ENCODE measurements at regions not wholly inside any gene's neighbourhood (a gene's known extent, or its start where the extent isn't known, plus 50 kb on each side); places are given as distances from the start of the nearest gene placed in this dataset.
A peak's percentile ranks its signal among the peaks of the same experiment; 100 is the strongest.
"Not testable (repeated sequence)": the region's sequence is repeated elsewhere in the genome, so short reads cannot be mapped to it uniquely, and the experiment has no call there.

DNA sequence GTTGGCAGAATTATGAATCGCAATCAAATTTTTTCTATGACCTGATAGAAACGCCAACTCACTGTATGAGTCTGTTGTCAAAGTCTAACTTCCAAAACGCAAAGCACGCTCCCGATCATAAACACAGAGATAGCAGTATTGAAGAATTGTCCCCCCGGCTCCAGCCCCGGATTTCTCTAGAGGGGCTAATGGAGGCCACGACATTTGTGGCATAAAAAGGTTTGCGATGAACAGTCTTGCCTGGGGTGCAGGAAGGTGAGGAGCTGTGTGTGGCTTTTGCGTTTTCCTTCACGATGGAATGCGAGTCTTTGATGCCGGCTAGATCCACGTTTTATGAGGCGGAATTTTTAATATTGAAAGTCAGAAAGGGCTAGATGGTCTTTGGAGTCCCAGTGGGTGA is 183.0 kb downstream of the CRLF2 start:
- DNase-seq (ENCODE audit: low read depth in 6 of 9, low spot score in 9 of 9), result no peak
- no peak overlapping the region for H3K27ac ChIP-seq (ENCODE audit: low read depth in 1 of 2, low read length in 1 of 2)
- H3K4me3 ChIP-seq (ENCODE audit: low read length in 2 of 2), result no peak overlapping the region
- no peaks in the 10 kb centered on the region for H3K36me3 ChIP-seq (ENCODE audit: control insufficient read depth in 2 of 2, insufficient read depth in 2 of 2, low read length in 1 of 2)
- H3K9me3 ChIP-seq (ENCODE audit: control insufficient read depth in 2 of 2, insufficient read depth in 1 of 2, low read length in 1 of 2), result no peaks in the 10 kb centered on the region
- WGBS, result 98% methylated on average over 15 of the region's 15 CpGs
- H3K4me1 ChIP-seq (ENCODE audit: control insufficient read depth in 2 of 2, insufficient read depth in 2 of 2, low read length in 2 of 2), result peaks cover 0 to 5% of the 10 kb centered on the region in 2 donors
- no peaks in the 10 kb centered on the region for H3K27me3 ChIP-seq (ENCODE audit: control insufficient read depth in 2 of 2, insufficient read depth in 1 of 2, low read length in 1 of 2)

- no peak overlapping the region for H3K4me3 ChIP-seq (ENCODE audit: low read length in 2 of 2)
- no peaks in the 10 kb centered on the region for H3K27me3 ChIP-seq (ENCODE audit: control insufficient read depth in 2 of 2, insufficient read depth in 1 of 2, low read length in 1 of 2)
- no peaks in the 10 kb centered on the region for H3K36me3 ChIP-seq (ENCODE audit: control insufficient read depth in 2 of 2, insufficient read depth in 2 of 2, low read length in 1 of 2)
- no peak overlapping the region for H3K27ac ChIP-seq (ENCODE audit: low read depth in 1 of 2, low read length in 1 of 2)
- DNase-seq (ENCODE audit: low read depth in 6 of 9, low spot score in 9 of 9), result no peak
- peaks cover 0 to 5% of the 10 kb centered on the region in 2 donors for H3K4me1 ChIP-seq (ENCODE audit: control insufficient read depth in 2 of 2, insufficient read depth in 2 of 2, low read length in 2 of 2)
- no peaks in the 10 kb centered on the region for H3K9me3 ChIP-seq (ENCODE audit: control insufficient read depth in 2 of 2, insufficient read depth in 1 of 2, low read length in 1 of 2)
These were observed 184.8 kb downstream of the CRLF2 start for GRCh38 chrX:1027680-1028079.

- no peak overlapping the region for H3K27ac ChIP-seq (ENCODE audit: low read depth in 1 of 2, low read length in 1 of 2)
- H3K36me3 ChIP-seq (ENCODE audit: control insufficient read depth in 2 of 2, insufficient read depth in 2 of 2, low read length in 1 of 2), result no peaks in the 10 kb centered on the region
- no peak overlapping the region for H3K4me3 ChIP-seq (ENCODE audit: low read length in 2 of 2)
- no peaks in the 10 kb centered on the region for H3K27me3 ChIP-seq (ENCODE audit: control insufficient read depth in 2 of 2, insufficient read depth in 1 of 2, low read length in 1 of 2)
- DNase-seq (ENCODE audit: low read depth in 6 of 9, low spot score in 9 of 9), result peak in 2 of 9 donors; percentile 9 to 25
- H3K4me1 ChIP-seq (ENCODE audit: control insufficient read depth in 2 of 2, insufficient read depth in 2 of 2, low read length in 2 of 2), result peaks cover 0 to 5% of the 10 kb centered on the region in 2 donors
- no peaks in the 10 kb centered on the region for H3K9me3 ChIP-seq (ENCODE audit: control insufficient read depth in 2 of 2, insufficient read depth in 1 of 2, low read length in 1 of 2)
- WGBS, result 31% methylated on average over 18 of the region's 18 CpGs
These were observed 185.3 kb downstream of the CRLF2 start for GRCh38 chrX:1027133-1027532.

DNA sequence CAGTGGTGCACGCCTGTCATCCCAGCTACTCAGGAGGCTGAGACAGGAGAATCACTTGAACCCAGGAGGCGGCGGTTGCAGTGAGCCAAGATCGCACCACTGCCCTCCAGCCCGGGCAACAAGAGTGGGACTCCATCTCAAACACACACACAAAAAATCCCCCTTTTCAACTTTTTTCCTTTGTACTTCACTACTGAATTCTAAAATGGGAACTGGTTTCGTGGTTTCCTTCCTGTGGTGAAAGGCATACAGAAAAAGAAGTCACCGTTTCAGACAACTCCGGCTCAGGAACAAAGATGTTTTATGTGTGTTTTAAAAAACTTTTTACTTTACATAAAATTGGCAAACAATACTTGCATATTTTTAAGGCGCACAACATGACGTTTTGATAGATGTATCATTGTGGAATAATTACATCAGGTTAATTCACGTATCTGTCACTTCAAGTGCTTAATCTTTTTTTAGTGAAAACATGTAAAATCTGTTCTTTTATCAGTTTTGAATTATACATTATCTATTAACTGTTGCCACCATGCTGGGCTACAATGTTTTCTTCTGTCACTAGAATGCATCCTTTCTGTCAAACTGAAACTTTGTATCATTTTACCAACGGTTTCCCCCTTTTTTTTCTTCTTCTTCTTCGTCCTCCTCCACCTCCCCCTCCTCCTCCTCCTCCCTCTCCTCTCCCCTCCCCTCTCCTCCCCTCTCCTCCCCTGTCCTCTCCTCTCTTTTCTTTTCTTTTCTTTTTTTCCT is 186.0 kb downstream of the CRLF2 start:
- Histone ChIP-seq H3K4me3 (ENCODE audit: low read length in 2 of 2) (no peak overlapping the region), H3K27me3 (ENCODE audit: control insufficient read depth in 2 of 2, insufficient read depth in 1 of 2, low read length in 1 of 2) (no peaks in the 10 kb centered on the region), H3K4me1 (ENCODE audit: control insufficient read depth in 2 of 2, insufficient read depth in 2 of 2, low read length in 2 of 2) (peaks cover 0 to 5% of the 10 kb centered on the region in 2 donors), H3K27ac (ENCODE audit: low read depth in 1 of 2, low read length in 1 of 2) (peak overlapping the region; percentile 10 to 18), H3K9me3 (ENCODE audit: control insufficient read depth in 2 of 2, insufficient read depth in 1 of 2, low read length in 1 of 2) (peaks cover under 1 to 3% of the 10 kb centered on the region in 2 donors), H3K36me3 (ENCODE audit: control insufficient read depth in 2 of 2, insufficient read depth in 2 of 2, low read length in 1 of 2) (no peaks in the 10 kb centered on the region)
- peak in 8 of 9 donors; percentile 22 to 83 (median 48) for DNase-seq (ENCODE audit: low read depth in 6 of 9, low spot score in 9 of 9)
- 5% methylated on average over 13 of the region's 13 CpGs for WGBS

DNA sequence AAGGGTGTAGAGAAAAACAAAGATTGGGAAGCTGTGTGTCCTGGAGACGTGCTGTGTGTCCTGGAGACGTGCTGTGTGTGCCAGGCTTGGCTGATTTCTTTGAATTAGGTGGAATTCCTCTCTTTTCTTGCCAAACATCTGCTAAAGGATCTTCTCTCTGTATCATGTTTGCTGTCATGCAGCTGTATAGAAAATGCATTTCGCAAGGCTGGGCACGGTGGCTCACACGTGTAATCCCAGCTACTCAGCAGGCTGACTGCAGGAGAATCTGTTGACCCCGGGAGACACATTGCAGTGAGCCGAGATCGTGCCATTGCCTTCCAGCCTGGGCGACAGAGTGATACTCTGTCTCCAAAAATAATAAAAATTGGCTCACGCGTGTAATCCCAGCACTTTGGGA is 187.0 kb downstream of the CRLF2 start:
- no peak overlapping the region for H3K27ac ChIP-seq (ENCODE audit: low read depth in 1 of 2, low read length in 1 of 2)
- peaks cover 1 to 9% of the 10 kb centered on the region in 2 donors for H3K9me3 ChIP-seq (ENCODE audit: control insufficient read depth in 2 of 2, insufficient read depth in 1 of 2, low read length in 1 of 2)
- H3K4me1 ChIP-seq (ENCODE audit: control insufficient read depth in 2 of 2, insufficient read depth in 2 of 2, low read length in 2 of 2), result peaks cover 0 to 5% of the 10 kb centered on the region in 2 donors
- no peaks in the 10 kb centered on the region for H3K27me3 ChIP-seq (ENCODE audit: control insufficient read depth in 2 of 2, insufficient read depth in 1 of 2, low read length in 1 of 2)
- H3K36me3 ChIP-seq (ENCODE audit: control insufficient read depth in 2 of 2, insufficient read depth in 2 of 2, low read length in 1 of 2), result no peaks in the 10 kb centered on the region
- WGBS, result 85% methylated on average over 11 of the region's 11 CpGs
- no peak for DNase-seq (ENCODE audit: low read depth in 6 of 9, low spot score in 9 of 9)
- H3K4me3 ChIP-seq (ENCODE audit: low read length in 2 of 2), result no peak overlapping the region

- no peak for DNase-seq (ENCODE audit: low read depth in 6 of 9, low spot score in 9 of 9)
- WGBS, result 96% methylated on average over 12 of the region's 12 CpGs
- peaks cover 0 to 5% of the 10 kb centered on the region in 2 donors for H3K4me1 ChIP-seq (ENCODE audit: control insufficient read depth in 2 of 2, insufficient read depth in 2 of 2, low read length in 2 of 2)
- no peaks in the 10 kb centered on the region for H3K36me3 ChIP-seq (ENCODE audit: control insufficient read depth in 2 of 2, insufficient read depth in 2 of 2, low read length in 1 of 2)
- no peak overlapping the region for H3K27ac ChIP-seq (ENCODE audit: low read depth in 1 of 2, low read length in 1 of 2)
- H3K9me3 ChIP-seq (ENCODE audit: control insufficient read depth in 2 of 2, insufficient read depth in 1 of 2, low read length in 1 of 2), result peaks cover 1 to 9% of the 10 kb centered on the region in 2 donors
- no peak overlapping the region for H3K4me3 ChIP-seq (ENCODE audit: low read length in 2 of 2)
- H3K27me3 ChIP-seq (ENCODE audit: control insufficient read depth in 2 of 2, insufficient read depth in 1 of 2, low read length in 1 of 2), result no peaks in the 10 kb centered on the region
These were observed 188.8 kb downstream of the CRLF2 start for GRCh38 chrX:1023676-1024075.

DNA sequence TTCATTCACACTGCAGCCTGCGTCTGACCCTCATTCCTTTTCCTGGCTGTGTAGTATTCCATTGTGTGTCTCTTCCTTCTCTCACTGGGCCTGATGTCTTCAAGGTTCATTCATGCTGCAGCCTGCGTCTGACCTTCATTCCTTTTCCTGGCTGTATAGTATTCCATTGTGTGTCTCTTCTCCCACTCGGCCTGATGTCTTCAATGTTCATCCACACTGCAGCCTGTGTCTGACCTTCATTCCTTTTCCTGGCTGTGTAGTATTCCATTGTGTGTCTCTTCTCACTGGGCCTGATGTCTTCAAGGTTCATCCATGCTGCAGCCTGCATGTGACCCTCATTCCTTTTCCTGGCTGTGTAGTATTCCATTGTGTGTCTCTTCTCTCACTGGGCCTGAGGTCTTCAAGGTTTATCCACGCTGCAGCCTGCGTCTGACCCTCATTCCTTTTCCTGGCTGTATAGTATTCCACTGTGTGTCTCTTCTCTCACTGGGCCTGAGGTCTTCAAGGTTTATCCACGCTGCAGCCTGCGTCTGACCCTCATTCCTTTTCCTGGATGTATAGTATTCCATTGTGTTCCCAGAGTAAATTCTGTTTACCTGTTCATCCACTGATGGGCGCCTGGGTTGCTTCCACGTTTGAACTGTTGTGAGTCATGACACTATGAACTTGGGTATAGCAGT is 191.0 kb downstream of the CRLF2 start:
- H3K4me3 ChIP-seq (ENCODE audit: low read length in 2 of 2); H3K27me3 ChIP-seq (ENCODE audit: control insufficient read depth in 2 of 2, insufficient read depth in 1 of 2, low read length in 1 of 2); H3K27ac ChIP-seq (ENCODE audit: low read depth in 1 of 2, low read length in 1 of 2); H3K9me3 ChIP-seq (ENCODE audit: control insufficient read depth in 2 of 2, insufficient read depth in 1 of 2, low read length in 1 of 2); H3K4me1 ChIP-seq (ENCODE audit: control insufficient read depth in 2 of 2, insufficient read depth in 2 of 2, low read length in 2 of 2); H3K36me3 ChIP-seq (ENCODE audit: control insufficient read depth in 2 of 2, insufficient read depth in 2 of 2, low read length in 1 of 2); DNase-seq (ENCODE audit: low read depth in 6 of 9, low spot score in 9 of 9): not testable (repeated sequence)
- WGBS, result 97% methylated on average over 9 of the region's 9 CpGs

GRCh38 chrX:1020634-1021166 is 191.7 kb downstream of the CRLF2 start:
- Histone ChIP-seq H3K36me3 (ENCODE audit: control insufficient read depth in 2 of 2, insufficient read depth in 2 of 2, low read length in 1 of 2) (no peaks in the 10 kb centered on the region), H3K4me3 (ENCODE audit: low read length in 2 of 2) (no peak overlapping the region), H3K9me3 (ENCODE audit: control insufficient read depth in 2 of 2, insufficient read depth in 1 of 2, low read length in 1 of 2) (peaks cover 1 to 9% of the 10 kb centered on the region in 2 donors), H3K27me3 (ENCODE audit: control insufficient read depth in 2 of 2, insufficient read depth in 1 of 2, low read length in 1 of 2) (no peaks in the 10 kb centered on the region), H3K27ac (ENCODE audit: low read depth in 1 of 2, low read length in 1 of 2) (no peak overlapping the region), H3K4me1 (ENCODE audit: control insufficient read depth in 2 of 2, insufficient read depth in 2 of 2, low read length in 2 of 2) (no peaks in the 10 kb centered on the region)
- WGBS, result 97% methylated on average over 3 of the region's 3 CpGs
- no peak for DNase-seq (ENCODE audit: low read depth in 6 of 9, low spot score in 9 of 9)

GRCh38 chrX:1016926-1017325 is 195.5 kb downstream of the CRLF2 start:
- WGBS, result 96% methylated on average over 15 of the region's 15 CpGs
- H3K4me1 ChIP-seq (ENCODE audit: control insufficient read depth in 2 of 2, insufficient read depth in 2 of 2, low read length in 2 of 2); H3K27ac ChIP-seq (ENCODE audit: low read depth in 1 of 2, low read length in 1 of 2); H3K9me3 ChIP-seq (ENCODE audit: control insufficient read depth in 2 of 2, insufficient read depth in 1 of 2, low read length in 1 of 2); DNase-seq (ENCODE audit: low read depth in 6 of 9, low spot score in 9 of 9); H3K4me3 ChIP-seq (ENCODE audit: low read length in 2 of 2); H3K36me3 ChIP-seq (ENCODE audit: control insufficient read depth in 2 of 2, insufficient read depth in 2 of 2, low read length in 1 of 2); H3K27me3 ChIP-seq (ENCODE audit: control insufficient read depth in 2 of 2, insufficient read depth in 1 of 2, low read length in 1 of 2): not testable (repeated sequence)

Data from thymus (tissue), 11 donors.